ENCODE measurements at regions not wholly inside any gene's neighbourhood (a gene's known extent, or its start where the extent isn't known, plus 50 kb on each side); places are given as distances from the start of the nearest gene placed in this dataset.

DNA sequence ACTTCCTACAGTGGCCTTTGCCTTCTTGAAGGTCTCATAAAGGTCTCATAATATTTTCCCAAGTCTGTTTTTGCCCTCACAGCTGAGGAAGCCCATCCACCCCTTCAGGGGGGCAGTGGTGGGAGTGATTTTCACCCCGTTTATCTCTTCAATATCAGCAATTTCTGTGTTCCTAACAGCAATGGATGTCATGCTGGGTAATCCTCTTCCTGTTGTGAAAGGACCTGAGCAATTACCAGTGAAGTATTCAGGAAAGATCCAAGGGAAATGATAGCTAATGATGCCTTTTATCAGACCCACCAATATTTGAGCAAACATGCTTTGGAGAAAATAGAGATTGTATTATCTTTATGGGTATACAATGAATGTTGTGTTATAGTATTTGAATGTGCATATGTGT, 226.9 kb downstream of the INSC start:
- DNase-seq = no peak
- H3K4me1 ChIP-seq = no peaks in the 10 kb centered on the region
- no peak overlapping the region for H3K4me3 ChIP-seq
- intact Hi-C loops (cut with DNase I) = no loop called here
- ATAC-seq = no peak
- H3K27ac ChIP-seq = no peak overlapping the region
- H3K36me3 ChIP-seq = no peaks in the 10 kb centered on the region
- TF ChIP-seq, protein P1, sequence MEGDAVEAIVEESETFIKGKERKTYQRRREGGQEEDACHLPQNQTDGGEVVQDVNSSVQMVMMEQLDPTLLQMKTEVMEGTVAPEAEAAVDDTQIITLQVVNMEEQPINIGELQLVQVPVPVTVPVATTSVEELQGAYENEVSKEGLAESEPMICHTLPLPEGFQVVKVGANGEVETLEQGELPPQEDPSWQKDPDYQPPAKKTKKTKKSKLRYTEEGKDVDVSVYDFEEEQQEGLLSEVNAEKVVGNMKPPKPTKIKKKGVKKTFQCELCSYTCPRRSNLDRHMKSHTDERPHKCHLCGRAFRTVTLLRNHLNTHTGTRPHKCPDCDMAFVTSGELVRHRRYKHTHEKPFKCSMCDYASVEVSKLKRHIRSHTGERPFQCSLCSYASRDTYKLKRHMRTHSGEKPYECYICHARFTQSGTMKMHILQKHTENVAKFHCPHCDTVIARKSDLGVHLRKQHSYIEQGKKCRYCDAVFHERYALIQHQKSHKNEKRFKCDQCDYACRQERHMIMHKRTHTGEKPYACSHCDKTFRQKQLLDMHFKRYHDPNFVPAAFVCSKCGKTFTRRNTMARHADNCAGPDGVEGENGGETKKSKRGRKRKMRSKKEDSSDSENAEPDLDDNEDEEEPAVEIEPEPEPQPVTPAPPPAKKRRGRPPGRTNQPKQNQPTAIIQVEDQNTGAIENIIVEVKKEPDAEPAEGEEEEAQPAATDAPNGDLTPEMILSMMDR (IDR thresholded peaks at IDR 0.05) = no peak
- no peaks in the 10 kb centered on the region for H3K27me3 ChIP-seq (ENCODE audit: low read depth)
- H3K9me3 ChIP-seq = no peaks in the 10 kb centered on the region

DNA sequence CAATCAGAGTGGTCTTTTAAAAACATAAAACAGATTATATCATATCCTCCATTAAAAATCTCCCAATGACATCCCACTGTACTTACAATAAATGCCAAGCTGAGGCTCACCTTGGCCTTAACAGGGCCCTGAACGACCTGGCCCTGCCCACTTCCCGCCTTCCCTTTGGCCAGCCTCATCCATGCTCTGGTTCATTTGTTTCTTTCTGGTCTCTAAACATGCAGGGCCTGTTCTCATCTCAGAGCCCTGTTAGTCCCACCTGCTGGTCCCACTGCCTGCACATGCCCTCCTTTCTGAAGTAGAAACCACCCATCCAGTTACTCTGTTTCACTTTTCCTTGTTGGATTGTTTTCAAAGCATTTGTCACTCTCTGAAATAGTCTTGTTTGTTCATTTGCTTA, 227.4 kb downstream of the INSC start:
- Histone ChIP-seq H3K36me3 (no peaks in the 10 kb centered on the region), H3K27me3 (ENCODE audit: low read depth) (no peaks in the 10 kb centered on the region), H3K4me1 (no peaks in the 10 kb centered on the region), H3K9me3 (no peaks in the 10 kb centered on the region), H3K27ac (no peak overlapping the region), H3K4me3 (no peak overlapping the region)
- DNase-seq = no peak
- ATAC-seq = no peak
- intact Hi-C loops (cut with DNase I) = no loop called here
- TF ChIP-seq, protein P1 (IDR thresholded peaks at IDR 0.05) = no peak

DNA sequence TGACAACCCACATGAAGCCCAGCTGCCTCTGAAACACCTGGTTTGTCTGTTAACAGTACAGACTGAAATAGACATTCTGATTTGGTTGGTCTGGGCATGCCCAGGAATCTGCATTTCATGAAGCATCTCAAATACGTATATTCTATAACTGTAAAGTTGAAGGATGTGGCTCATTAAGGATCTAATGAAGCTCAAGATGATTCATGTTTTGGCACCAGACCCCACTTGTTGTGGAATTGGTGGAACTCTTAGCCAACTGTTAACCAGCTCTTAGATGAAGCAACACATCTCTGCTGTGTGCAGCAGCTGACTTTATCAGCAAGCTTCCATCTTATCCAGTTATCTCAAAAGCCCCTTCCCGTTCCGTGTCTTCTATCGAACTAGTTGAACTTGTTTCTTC, 232.2 kb downstream of the INSC start:
- no peaks in the 10 kb centered on the region for H3K36me3 ChIP-seq
- ATAC-seq = no peak
- H3K27ac ChIP-seq = no peak overlapping the region
- no peak for DNase-seq
- no peaks in the 10 kb centered on the region for H3K27me3 ChIP-seq (ENCODE audit: low read depth)
- no peaks in the 10 kb centered on the region for H3K4me1 ChIP-seq
- TF ChIP-seq, protein P1 (IDR thresholded peaks at IDR 0.05) = no peak
- no peaks in the 10 kb centered on the region for H3K9me3 ChIP-seq
- intact Hi-C loops (cut with DNase I) = no loop called here
- no peak overlapping the region for H3K4me3 ChIP-seq

DNA sequence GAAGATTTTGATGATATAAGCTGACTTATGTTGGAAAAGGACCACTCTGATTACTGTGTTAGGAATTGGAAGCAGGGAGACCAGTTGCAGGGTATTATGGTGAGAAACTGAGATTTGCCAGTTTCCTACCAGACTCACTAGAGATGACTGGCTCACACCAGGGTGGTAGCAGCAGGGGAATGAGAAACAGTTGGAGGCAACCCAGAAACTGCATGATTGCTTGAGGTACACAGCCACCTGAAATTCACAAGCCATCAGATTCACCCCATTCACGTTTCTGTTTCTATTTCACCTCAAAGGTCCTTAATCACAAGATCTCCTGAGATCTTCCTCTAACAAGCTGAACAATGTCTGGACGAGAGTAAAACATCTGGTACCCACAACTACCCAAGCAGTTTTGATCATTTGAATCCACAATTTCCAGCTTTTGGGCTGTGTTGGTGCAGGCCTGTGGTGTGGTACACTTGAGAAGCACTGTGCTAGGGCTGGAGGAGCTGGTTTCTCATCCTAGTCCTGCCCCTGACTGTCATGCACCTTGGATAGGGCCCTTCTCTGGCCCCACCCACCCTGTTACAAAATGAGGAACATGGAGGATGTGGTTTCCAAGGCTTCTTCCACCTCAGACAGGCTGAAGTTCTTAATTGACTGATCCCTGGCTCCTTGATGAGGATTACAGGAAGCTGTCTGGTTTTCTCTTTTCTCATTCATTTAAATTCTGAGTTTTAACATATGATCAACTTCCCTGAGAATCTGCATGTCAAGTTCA, 233.4 kb downstream of the INSC start:
- Histone ChIP-seq H3K4me1 (no peaks in the 10 kb centered on the region), H3K27ac (no peak overlapping the region), H3K4me3 (no peak overlapping the region), H3K9me3 (no peaks in the 10 kb centered on the region), H3K27me3 (ENCODE audit: low read depth) (no peaks in the 10 kb centered on the region), H3K36me3 (no peaks in the 10 kb centered on the region)
- peak in 1 of 2 donors; percentile 50 for ATAC-seq
- no peak for DNase-seq
- TF ChIP-seq, protein P1 (IDR thresholded peaks at IDR 0.05) = no peak
- intact Hi-C loops (cut with DNase I) = no loop called here

DNA sequence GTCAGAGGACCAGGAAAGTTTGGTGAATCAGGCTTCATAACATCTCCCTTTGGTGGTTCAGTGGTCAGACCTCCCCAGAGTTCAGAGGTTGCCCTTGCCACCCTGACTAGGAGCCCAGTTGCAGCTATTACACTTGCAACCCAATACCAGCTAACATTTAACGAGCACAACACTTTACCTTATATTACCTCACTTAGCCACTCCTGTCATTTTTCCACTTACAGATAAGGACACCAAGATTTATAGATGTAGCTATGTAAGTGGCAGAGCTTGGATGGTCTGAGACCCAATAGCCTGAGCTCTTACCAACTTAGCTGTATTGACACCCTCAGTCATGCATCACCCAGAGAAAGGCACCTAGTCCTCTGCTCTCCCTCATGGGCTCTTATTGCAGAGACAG, 234.7 kb downstream of the INSC start:
- Histone ChIP-seq H3K27me3 (ENCODE audit: low read depth) (no peaks in the 10 kb centered on the region), H3K9me3 (no peaks in the 10 kb centered on the region), H3K27ac (no peak overlapping the region), H3K4me1 (no peaks in the 10 kb centered on the region), H3K36me3 (no peaks in the 10 kb centered on the region), H3K4me3 (no peak overlapping the region)
- DNase-seq (no peak), ATAC-seq (no peak)
- intact Hi-C loops (cut with DNase I) = no loop called here
- TF ChIP-seq, protein P1 (IDR thresholded peaks at IDR 0.05) = no peak

All from lower lobe of right lung (tissue), 2 donors.